ENCODE measurements at regions not wholly inside any gene's neighbourhood (a gene's known extent, or its start where the extent isn't known, plus 50 kb on each side); places are given as distances from the start of the nearest gene placed in this dataset.

- no peaks in the 10 kb centered on the region for H3K36me3 ChIP-seq (ENCODE audit: control insufficient read depth, insufficient read depth, low read length)
- no peaks in the 10 kb centered on the region for H3K27me3 ChIP-seq (ENCODE audit: control insufficient read depth, insufficient read depth, low read length)
- DNase-seq (ENCODE audit: low read depth), result no peak
- no peak overlapping the region for H3K4me3 ChIP-seq (ENCODE audit: low read depth, low read length)
- TF ChIP-seq CTCF (IDR thresholded peaks at IDR 0.05; ENCODE audit: insufficient read depth, low read length, poor library complexity, severe bottlenecking), result no peak
Observed at GRCh38 chr2:12589802-12590320, 126.9 kb upstream of the TRIB2 start.

- no peaks in the 10 kb centered on the region for H3K27me3 ChIP-seq (ENCODE audit: control insufficient read depth, insufficient read depth, low read length)
- no peaks in the 10 kb centered on the region for H3K36me3 ChIP-seq (ENCODE audit: control insufficient read depth, insufficient read depth, low read length)
- no peak for TF ChIP-seq CTCF (IDR thresholded peaks at IDR 0.05; ENCODE audit: insufficient read depth, low read length, poor library complexity, severe bottlenecking)
- DNase-seq (ENCODE audit: low read depth), result no peak
- H3K4me3 ChIP-seq (ENCODE audit: low read depth, low read length), result no peak overlapping the region
Observed at GRCh38 chr2:12592296-12592695, 124.4 kb upstream of the TRIB2 start.

- H3K36me3 ChIP-seq (ENCODE audit: control insufficient read depth, insufficient read depth, low read length), result no peaks in the 10 kb centered on the region
Observed at GRCh38 chr2:12594590-12594989, 122.1 kb upstream of the TRIB2 start.

GRCh38 chr2:12596771-12597170 is 120.0 kb upstream of the TRIB2 start:
- TF ChIP-seq CTCF (IDR thresholded peaks at IDR 0.05; ENCODE audit: insufficient read depth, low read length, poor library complexity, severe bottlenecking), result no peak
- Histone ChIP-seq H3K4me3 (ENCODE audit: low read depth, low read length) (no peak overlapping the region), H3K27me3 (ENCODE audit: control insufficient read depth, insufficient read depth, low read length) (no peaks in the 10 kb centered on the region), H3K36me3 (ENCODE audit: control insufficient read depth, insufficient read depth, low read length) (no peaks in the 10 kb centered on the region)
- no peak for DNase-seq (ENCODE audit: low read depth)

More at GRCh38 chr2:12594590-12594989, 122.1 kb upstream of the TRIB2 start:
- no peak for DNase-seq (ENCODE audit: low read depth)
- H3K4me3 ChIP-seq (ENCODE audit: low read depth, low read length), result no peak overlapping the region
- no peak for TF ChIP-seq CTCF (IDR thresholded peaks at IDR 0.05; ENCODE audit: insufficient read depth, low read length, poor library complexity, severe bottlenecking)
- no peaks in the 10 kb centered on the region for H3K27me3 ChIP-seq (ENCODE audit: control insufficient read depth, insufficient read depth, low read length)

- H3K27me3 ChIP-seq (ENCODE audit: control insufficient read depth, insufficient read depth, low read length), result no peaks in the 10 kb centered on the region
- no peak overlapping the region for H3K4me3 ChIP-seq (ENCODE audit: low read depth, low read length)
- no peak for TF ChIP-seq CTCF (IDR thresholded peaks at IDR 0.05; ENCODE audit: insufficient read depth, low read length, poor library complexity, severe bottlenecking)
Observed at GRCh38 chr2:12597610-12598009, 119.1 kb upstream of the TRIB2 start.

GRCh38 chr2:12602661-12603060 is 114.1 kb upstream of the TRIB2 start:
- TF ChIP-seq CTCF (IDR thresholded peaks at IDR 0.05; ENCODE audit: insufficient read depth, low read length, poor library complexity, severe bottlenecking), result no peak
- Histone ChIP-seq H3K4me3 (ENCODE audit: low read depth, low read length) (no peak overlapping the region), H3K36me3 (ENCODE audit: control insufficient read depth, insufficient read depth, low read length) (no peaks in the 10 kb centered on the region), H3K27me3 (ENCODE audit: control insufficient read depth, insufficient read depth, low read length) (no peaks in the 10 kb centered on the region)
- no peak for DNase-seq (ENCODE audit: low read depth)

More at GRCh38 chr2:12597610-12598009, 119.1 kb upstream of the TRIB2 start:
- DNase-seq (ENCODE audit: low read depth), result no peak
- H3K36me3 ChIP-seq (ENCODE audit: control insufficient read depth, insufficient read depth, low read length), result no peaks in the 10 kb centered on the region
